NB4 (cell line): ENCODE measurements at regions not wholly inside any gene's neighbourhood (a gene's known extent, or its start where the extent isn't known, plus 50 kb on each side); places are given as distances from the start of the nearest gene placed in this dataset.

Experiments
- DNase-seq: peaks from one replicate; pipeline ENCODE4 v3.0.0; 2010; ENCODE audit warnings: low read depth
- H3K4me3 ChIP-seq: one replicate; pipeline ENCODE4 v1.5.1; 2011; ENCODE audit warnings: mild to moderate bottlenecking, low read depth, low read length, moderate library complexity
- MYC ChIP-seq: IDR thresholded peaks from 2 replicates; pipeline ENCODE4 v1.6.1; 2011; ENCODE audit warnings: low read depth, low read length
- POLR2A ChIP-seq: IDR thresholded peaks from 2 replicates; pipeline ENCODE4 v1.6.1; 2011; ENCODE audit warnings: mild to moderate bottlenecking; ENCODE audit not compliant: insufficient read length; ENCODE audit errors: extremely low read depth
- TF ChIP-seq, protein P1 (sequence below): IDR thresholded peaks from one replicate; pipeline ENCODE4 v1.5.1; 2012; ENCODE audit warnings: low read depth, low read length
- TF ChIP-seq, protein P2 (sequence below): IDR thresholded peaks from 2 replicates; pipeline ENCODE4 v1.6.1; 2011; ENCODE audit warnings: low read depth, low read length

DNA sequence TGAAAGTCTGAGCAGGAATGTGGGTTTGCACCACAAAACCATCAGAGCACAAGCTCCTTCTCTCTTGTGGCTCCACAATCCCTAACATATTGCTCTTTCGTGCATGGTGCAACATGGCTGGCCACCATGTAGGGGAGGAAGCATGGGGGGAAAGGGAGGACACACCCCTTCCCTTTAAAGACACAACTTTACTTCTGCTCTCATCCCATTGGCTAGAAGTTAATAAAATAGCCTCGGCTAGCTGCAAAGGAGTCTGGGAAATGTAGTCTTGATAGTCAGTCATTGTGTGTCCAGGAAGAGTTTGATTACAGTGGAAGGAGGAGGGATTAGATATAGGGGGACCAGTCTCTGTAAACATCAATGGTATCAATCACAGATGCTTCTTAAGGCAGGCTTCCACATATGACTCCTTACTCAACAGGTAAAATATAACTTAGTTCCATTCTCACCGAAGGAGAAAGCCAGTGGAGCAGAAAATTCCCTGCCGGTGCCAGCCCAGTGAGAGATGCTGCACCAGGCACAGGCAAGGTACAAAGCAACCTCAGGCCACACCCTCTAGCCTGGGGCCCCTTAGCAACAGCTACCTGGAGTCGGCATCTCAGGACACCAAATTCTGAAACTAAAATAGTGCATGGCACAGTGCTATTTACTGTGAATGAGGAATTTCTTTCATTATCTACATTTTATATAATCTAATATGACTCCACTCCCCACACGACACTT, 124.7 kb upstream of the CTBP2 start:
- peak; percentile 49 for DNase-seq
- no peak overlapping the region for H3K4me3 ChIP-seq
- TF ChIP-seq, protein P1, sequence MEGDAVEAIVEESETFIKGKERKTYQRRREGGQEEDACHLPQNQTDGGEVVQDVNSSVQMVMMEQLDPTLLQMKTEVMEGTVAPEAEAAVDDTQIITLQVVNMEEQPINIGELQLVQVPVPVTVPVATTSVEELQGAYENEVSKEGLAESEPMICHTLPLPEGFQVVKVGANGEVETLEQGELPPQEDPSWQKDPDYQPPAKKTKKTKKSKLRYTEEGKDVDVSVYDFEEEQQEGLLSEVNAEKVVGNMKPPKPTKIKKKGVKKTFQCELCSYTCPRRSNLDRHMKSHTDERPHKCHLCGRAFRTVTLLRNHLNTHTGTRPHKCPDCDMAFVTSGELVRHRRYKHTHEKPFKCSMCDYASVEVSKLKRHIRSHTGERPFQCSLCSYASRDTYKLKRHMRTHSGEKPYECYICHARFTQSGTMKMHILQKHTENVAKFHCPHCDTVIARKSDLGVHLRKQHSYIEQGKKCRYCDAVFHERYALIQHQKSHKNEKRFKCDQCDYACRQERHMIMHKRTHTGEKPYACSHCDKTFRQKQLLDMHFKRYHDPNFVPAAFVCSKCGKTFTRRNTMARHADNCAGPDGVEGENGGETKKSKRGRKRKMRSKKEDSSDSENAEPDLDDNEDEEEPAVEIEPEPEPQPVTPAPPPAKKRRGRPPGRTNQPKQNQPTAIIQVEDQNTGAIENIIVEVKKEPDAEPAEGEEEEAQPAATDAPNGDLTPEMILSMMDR, result no peak
- TF ChIP-seq POLR2A (no peak), MYC (no peak)
- TF ChIP-seq, protein P2, sequence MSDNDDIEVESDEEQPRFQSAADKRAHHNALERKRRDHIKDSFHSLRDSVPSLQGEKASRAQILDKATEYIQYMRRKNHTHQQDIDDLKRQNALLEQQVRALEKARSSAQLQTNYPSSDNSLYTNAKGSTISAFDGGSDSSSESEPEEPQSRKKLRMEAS, result no peak

DNA sequence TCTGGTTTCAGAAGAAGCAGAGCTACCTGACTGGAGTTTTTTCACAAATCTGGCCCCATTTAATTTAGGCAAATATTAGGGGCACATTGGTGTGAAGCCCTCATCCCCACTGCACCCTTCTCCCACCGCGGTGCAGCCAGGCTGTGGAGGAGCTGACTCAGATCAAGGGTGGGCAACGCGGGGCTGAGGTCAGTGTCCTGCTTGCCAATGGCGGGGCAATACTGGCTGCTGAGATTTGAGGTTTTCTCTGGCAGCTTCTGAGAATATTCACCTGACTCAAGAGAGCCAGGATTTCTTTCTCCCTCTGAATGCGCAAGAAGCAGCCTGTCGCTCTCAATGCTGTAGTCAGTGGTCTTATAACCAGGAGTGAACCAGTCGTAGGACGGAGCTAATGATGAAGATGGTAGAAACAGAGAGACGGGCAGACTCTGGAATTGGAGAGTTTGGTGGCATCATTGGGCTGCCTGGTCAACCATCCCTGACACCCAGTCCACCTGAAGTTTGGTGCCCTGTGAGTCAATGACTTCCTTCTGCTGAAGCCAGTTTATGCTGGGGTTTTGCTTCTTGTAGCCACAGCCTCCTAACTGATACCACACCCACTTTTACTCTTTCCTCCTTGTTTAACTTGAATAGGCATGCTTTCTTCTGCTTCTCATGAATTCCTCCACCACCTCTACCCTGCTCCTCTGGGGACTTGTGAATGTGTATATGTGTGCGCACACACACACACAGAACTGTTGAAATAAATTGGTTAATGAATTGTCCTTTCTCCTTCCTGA, 123.7 kb upstream of the CTBP2 start:
- no peak overlapping the region for H3K4me3 ChIP-seq
- TF ChIP-seq MYC, result no peak
- DNase-seq, result no peak

DNA sequence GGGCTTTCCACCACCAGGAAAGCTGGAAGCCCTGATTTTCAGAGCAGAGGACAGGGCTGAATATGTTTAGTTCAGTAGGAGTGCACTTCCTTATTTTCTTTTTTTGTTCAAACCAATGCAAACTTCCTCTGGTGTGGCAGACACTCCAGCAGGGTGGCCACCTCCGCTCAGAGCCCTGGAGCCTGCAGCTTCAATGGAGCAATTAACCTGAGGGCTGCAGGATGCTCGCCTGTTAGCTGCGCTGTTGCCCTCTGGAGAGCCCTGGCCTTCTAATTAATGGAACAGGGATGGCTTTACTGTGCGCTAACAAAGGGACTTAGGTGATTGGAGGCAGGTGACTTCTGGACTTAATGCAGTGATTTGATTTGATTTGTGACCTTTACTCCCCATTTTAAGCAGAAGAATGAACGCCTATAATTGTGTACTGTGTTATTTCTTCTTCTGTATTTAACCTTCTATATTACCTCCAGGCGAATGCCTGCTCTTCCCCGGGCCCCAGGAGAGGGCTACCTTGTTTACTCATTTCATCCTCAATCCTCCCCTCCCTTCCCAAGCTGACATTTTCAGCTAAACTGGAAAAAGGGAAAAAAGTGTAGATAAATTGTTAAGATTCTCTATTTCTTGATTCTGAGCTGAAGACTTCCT, 123.0 kb upstream of the CTBP2 start:
- DNase-seq, result peak; percentile 41
- TF ChIP-seq, protein P1, result no peak
- no peak for TF ChIP-seq POLR2A
- TF ChIP-seq, protein P2, result no peak
- TF ChIP-seq MYC, result no peak
- no peak overlapping the region for H3K4me3 ChIP-seq

DNA sequence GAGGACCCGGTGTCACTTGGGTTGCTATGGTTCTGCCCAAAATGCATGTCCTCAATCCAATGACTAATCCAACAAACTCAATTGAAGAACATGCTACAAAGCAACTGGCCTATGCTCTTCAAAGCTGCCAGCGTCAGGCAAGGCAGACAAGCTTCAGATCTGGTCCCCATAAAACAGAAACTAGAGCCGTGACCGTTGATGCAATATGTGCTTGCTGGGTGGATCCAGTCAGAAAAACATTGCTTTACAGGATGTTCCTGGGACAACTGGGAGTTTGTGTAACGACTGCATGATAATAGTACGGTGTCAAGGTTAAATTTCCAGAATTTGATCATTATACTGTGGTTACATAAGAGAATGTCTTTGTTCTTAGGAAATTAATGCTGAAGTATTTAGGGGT, 120.7 kb upstream of the CTBP2 start:
- H3K4me3 ChIP-seq, result no peak overlapping the region
- TF ChIP-seq MYC, result no peak
- TF ChIP-seq, protein P1, result no peak
- TF ChIP-seq POLR2A, result no peak
- TF ChIP-seq, protein P2, result no peak
- DNase-seq, result no peak

DNA sequence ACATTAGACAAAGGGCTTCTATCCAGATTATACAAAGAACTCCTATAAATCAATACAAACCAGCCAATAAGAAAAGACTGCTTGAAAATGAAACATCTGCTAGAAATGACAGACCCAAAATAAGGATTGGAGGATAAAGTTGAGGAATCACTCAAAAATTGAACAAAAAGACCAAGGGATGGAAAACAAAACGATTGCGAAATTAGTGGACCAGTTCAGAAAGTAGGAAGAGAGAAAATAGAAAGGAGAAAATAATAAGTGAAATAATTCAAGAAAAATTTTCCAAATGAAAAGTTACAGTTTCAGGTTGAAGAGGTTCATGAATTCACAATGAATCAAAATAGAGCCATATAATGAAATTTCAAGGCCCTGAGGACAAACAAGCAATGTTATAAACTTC, 115.8 kb upstream of the CTBP2 start:
- DNase-seq, result no peak
- no peak for TF ChIP-seq MYC
- TF ChIP-seq, protein P2, result no peak
- TF ChIP-seq, protein P1, result no peak
- TF ChIP-seq POLR2A, result no peak
- no peak overlapping the region for H3K4me3 ChIP-seq

DNA sequence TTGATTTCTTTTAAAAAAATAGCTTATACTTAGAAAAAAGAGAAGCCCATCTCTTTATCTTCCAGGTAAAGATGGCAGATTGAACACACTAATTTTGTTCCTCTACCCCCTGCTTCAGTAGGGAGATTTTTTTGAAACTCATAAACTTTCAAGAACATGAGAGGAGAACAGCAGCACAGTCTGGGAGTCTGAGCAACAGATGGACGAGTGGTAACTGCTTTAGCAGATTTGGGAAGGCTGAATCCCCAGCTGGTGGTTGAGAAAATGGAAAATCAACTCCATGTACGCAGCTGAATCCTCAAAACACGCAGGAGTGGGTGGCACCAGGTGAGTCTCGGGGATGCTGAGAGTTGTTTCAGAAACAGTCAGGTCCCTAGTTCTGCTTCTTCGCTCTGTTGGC, 114.6 kb upstream of the CTBP2 start:
- H3K4me3 ChIP-seq, result no peak overlapping the region
- TF ChIP-seq MYC (no peak), POLR2A (no peak)
- TF ChIP-seq, protein P1, result no peak
- TF ChIP-seq, protein P2, result no peak
- no peak for DNase-seq
